Trophoblast cell (in vitro differentiated cells and primary cell): ENCODE measurements at regions not wholly inside any gene's neighbourhood (a gene's known extent, or its start where the extent isn't known, plus 50 kb on each side); places are given as distances from the start of the nearest gene placed in this dataset.
A peak's percentile ranks its signal among the peaks of the same experiment; 100 is the strongest.

Experiments used
- DNase-seq, 2 donors: peaks; one replicate each; pipeline ENCODE4 v3.0.0-alpha.2; 2016
- H2AFZ ChIP-seq: 2 replicates; pipeline ENCODE4 v1.6.1; 2013; ENCODE audit warnings: low read length, moderate library complexity, mild to moderate bottlenecking; ENCODE audit not compliant: insufficient read depth, poor library complexity
- H2AK5ac ChIP-seq: 2 replicates; pipeline ENCODE4 v1.6.1; 2013; ENCODE audit warnings: mild to moderate bottlenecking, low read length
- H2BK120ac ChIP-seq: 2 replicates; pipeline ENCODE4 v1.6.1; 2013; ENCODE audit warnings: low read length, mild to moderate bottlenecking, moderate library complexity; ENCODE audit not compliant: insufficient read depth, poor library complexity
- H2BK12ac ChIP-seq: 2 replicates; pipeline ENCODE4 v1.6.1; 2013; ENCODE audit warnings: mild to moderate bottlenecking, low read length, moderate library complexity
- H2BK5ac ChIP-seq: 2 replicates; pipeline ENCODE4 v1.6.1; 2013; ENCODE audit warnings: low read length, low read depth, moderate library complexity, mild to moderate bottlenecking; ENCODE audit not compliant: poor library complexity
- H3K14ac ChIP-seq: 2 replicates; pipeline ENCODE4 v1.6.1; 2013; ENCODE audit warnings: mild to moderate bottlenecking, low read length
- H3K18ac ChIP-seq: 2 replicates; pipeline ENCODE4 v1.6.1; 2013; ENCODE audit warnings: mild to moderate bottlenecking, low read length
- H3K23ac ChIP-seq: 2 replicates; pipeline ENCODE4 v1.6.1; 2013; ENCODE audit warnings: low read length
- H3K27ac ChIP-seq: 2 replicates; pipeline ENCODE4 v1.5.1; 2013; ENCODE audit warnings: low read depth, mild to moderate bottlenecking, inconsistent platforms, low read length, moderate library complexity
- H3K27me3 ChIP-seq: 2 replicates; pipeline ENCODE4 v1.6.1; 2013; ENCODE audit warnings: inconsistent platforms, mild to moderate bottlenecking, low read length, moderate library complexity; ENCODE audit not compliant: insufficient read depth
- H3K36me3 ChIP-seq, 2 experiments: 1 replicate in 1 of 2; 2 replicates in 1 of 2; pipeline ENCODE4 v1.6.1; 2013; ENCODE audit warnings: low read length in 2 of 2, mild to moderate bottlenecking in 2 of 2, moderate library complexity in 1 of 2; ENCODE audit not compliant: insufficient read depth in 2 of 2, control insufficient read depth in 1 of 2
- H3K4ac ChIP-seq: 2 replicates; pipeline ENCODE4 v1.6.1; 2013; ENCODE audit warnings: low read depth, mild to moderate bottlenecking, low read length, moderate library complexity
- H3K4me1 ChIP-seq, 2 experiments: 1 replicate in 1 of 2; 2 replicates in 1 of 2; pipeline ENCODE4 v1.6.1; 2013; ENCODE audit warnings: low read length in 2 of 2, mild to moderate bottlenecking in 2 of 2, moderate library complexity in 1 of 2; ENCODE audit not compliant: insufficient read depth in 2 of 2, control insufficient read depth in 1 of 2
- H3K4me2 ChIP-seq: 2 replicates; pipeline ENCODE4 v1.6.1; 2013; ENCODE audit warnings: inconsistent platforms, mild to moderate bottlenecking, low read length, moderate library complexity
- H3K4me3 ChIP-seq: 2 replicates; pipeline ENCODE4 v1.5.1; 2013; ENCODE audit warnings: mild to moderate bottlenecking, low read depth, low read length, inconsistent platforms
- H3K79me1 ChIP-seq: one replicate; pipeline ENCODE4 v1.6.1; 2013; ENCODE audit warnings: low read length
- H3K79me2 ChIP-seq: 2 replicates; pipeline ENCODE4 v1.6.1; 2013; ENCODE audit warnings: low read length, mild to moderate bottlenecking; ENCODE audit not compliant: control insufficient read depth, insufficient read depth, poor library complexity
- H3K9ac ChIP-seq: 2 replicates; pipeline ENCODE4 v1.6.1; 2013; ENCODE audit warnings: mild to moderate bottlenecking, low read length
- H3K9me3 ChIP-seq: 2 replicates; pipeline ENCODE4 v1.6.1; 2013; ENCODE audit warnings: low read depth, mild to moderate bottlenecking, control low read depth, inconsistent platforms, low read length; ENCODE audit not compliant: insufficient read depth
- H4K12ac ChIP-seq: 2 replicates; pipeline ENCODE4 v1.6.1; 2013; ENCODE audit warnings: low read depth, mild to moderate bottlenecking, low read length, moderate library complexity
- H4K8ac ChIP-seq: 2 replicates; pipeline ENCODE4 v1.6.1; 2013; ENCODE audit warnings: low read depth, mild to moderate bottlenecking, low read length, moderate library complexity
- H4K91ac ChIP-seq: one replicate; pipeline ENCODE4 v1.6.1; 2013; ENCODE audit warnings: low read depth, mild to moderate bottlenecking, low read length, moderate library complexity
- WGBS: extraction: QIAGEN DNeasy Blood & Tissue Kit; methylation state at CpG from one replicate; pipeline ENCODE4 v1.1.7; 2013; ENCODE audit warnings: missing lambda C conversion rate; ENCODE audit not compliant: insufficient read length, insufficient coverage; ENCODE audit errors: extremely low coverage; 5-methylcytosine and 5-hydroxymethylcytosine counted together

DNA sequence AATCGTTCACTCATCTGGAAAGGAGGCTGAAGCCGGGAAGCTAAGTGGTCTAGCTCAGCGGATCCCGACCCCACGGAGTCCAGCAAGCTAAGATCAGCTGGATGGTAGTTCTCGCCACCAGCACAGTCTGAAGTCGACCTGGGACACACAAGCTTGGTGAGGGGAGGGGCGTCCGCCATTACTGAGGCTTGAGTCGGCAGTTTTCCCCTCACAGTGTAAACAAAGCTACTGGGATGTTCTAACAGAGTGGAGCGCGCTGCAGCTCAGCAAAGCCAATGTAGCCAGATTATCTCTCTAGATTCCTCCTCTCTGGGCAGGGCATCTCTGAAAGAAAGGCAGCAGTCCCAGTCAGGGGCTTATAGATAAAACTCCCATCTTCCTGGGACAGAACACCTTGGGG lies 555.4 kb downstream of the BCOR start:
- no peak overlapping the region for H4K91ac ChIP-seq
- H3K27ac ChIP-seq = no peak overlapping the region
- WGBS = no CpG with 5 or more reads among the region's 12 CpGs
- no peak overlapping the region for H2BK12ac ChIP-seq
- no peak overlapping the region for H4K12ac ChIP-seq
- no peak overlapping the region for H2BK5ac ChIP-seq
- no peaks in the 10 kb centered on the region for H3K79me1 ChIP-seq
- no peaks in the 10 kb centered on the region for H3K9me3 ChIP-seq
- no peaks in the 10 kb centered on the region for H3K36me3 ChIP-seq
- no peak overlapping the region for H3K4me2 ChIP-seq
- H3K14ac ChIP-seq = no peak overlapping the region
- no peak overlapping the region for H3K4ac ChIP-seq
- H2BK120ac ChIP-seq = no peak overlapping the region
- H3K23ac ChIP-seq = no peak overlapping the region
- H4K8ac ChIP-seq = no peak overlapping the region
- no peak overlapping the region for H2AFZ ChIP-seq
- no peak for DNase-seq
- H3K27me3 ChIP-seq = no peaks in the 10 kb centered on the region
- H2AK5ac ChIP-seq = no peak overlapping the region
- H3K9ac ChIP-seq = no peak overlapping the region
- H3K79me2 ChIP-seq = no peaks in the 10 kb centered on the region
- H3K4me3 ChIP-seq = no peak overlapping the region
- no peak overlapping the region for H3K18ac ChIP-seq
- no peaks in the 10 kb centered on the region for H3K4me1 ChIP-seq

DNA sequence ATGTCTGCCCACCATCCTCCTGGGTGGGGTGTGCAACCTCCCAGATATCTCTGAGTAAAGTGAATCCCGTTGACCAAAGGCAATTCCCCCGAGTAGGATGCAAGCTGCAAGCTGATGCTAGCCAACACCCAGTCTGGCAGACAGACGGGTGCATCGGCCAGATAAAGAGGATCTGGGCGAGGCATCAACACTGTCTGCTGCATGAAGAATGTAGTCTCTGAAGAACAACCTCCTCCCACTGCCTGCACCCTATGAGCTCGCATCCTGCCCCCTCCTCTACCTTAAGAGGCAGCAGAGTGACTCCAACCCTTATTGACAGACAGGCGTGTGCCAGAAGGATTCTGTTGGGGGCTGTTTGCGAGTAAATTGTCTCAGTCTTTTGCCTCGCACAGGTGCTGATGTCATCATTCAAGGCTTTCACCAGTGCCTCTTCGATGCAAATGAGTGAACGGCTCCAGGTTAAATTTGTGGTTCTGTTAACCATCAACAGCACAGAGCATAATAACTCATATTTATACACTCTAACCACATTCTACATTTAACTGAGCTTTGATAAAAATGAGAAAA lies 546.9 kb downstream of the BCOR start:
- Histone ChIP-seq H3K27ac (no peak overlapping the region), H2BK12ac (no peak overlapping the region), H3K36me3 (no peaks in the 10 kb centered on the region), H2BK120ac (no peak overlapping the region), H4K91ac (no peak overlapping the region), H4K12ac (no peak overlapping the region), H3K4ac (no peak overlapping the region), H3K18ac (no peak overlapping the region), H4K8ac (no peak overlapping the region), H3K9me3 (no peaks in the 10 kb centered on the region), H3K79me2 (no peaks in the 10 kb centered on the region), H2AFZ (no peak overlapping the region), H3K4me2 (no peak overlapping the region), H3K4me1 (peaks cover 0 to 3% of the 10 kb centered on the region in 2 experiments), H3K9ac (no peak overlapping the region), H2BK5ac (no peak overlapping the region), H3K79me1 (no peaks in the 10 kb centered on the region), H3K23ac (no peak overlapping the region), H3K4me3 (no peak overlapping the region), H3K27me3 (no peaks in the 10 kb centered on the region), H2AK5ac (no peak overlapping the region), H3K14ac (no peak overlapping the region)
- peak in 1 of 2 donors; percentile 6 for DNase-seq
- no CpG with 5 or more reads among the region's 11 CpGs for WGBS

DNA sequence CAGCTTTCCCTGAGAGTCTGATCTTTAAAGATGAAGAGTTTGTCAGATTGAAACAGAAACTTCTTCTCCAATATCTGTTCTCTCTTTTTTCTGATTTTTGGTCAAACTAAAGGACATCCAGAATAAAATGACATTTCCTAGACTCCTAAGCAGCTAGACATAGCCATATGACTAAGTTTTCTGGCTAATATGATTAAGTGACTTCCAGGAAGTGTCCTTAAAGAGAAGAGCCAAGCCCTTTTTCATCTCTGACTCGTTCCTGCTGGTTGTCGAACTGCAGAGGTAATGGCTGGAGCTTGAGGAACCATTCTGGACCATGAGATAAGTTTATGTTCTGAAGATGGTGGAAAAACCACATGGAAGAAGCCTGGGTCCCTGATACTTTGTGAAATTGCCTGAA lies 546.0 kb downstream of the BCOR start:
- no peak overlapping the region for H3K23ac ChIP-seq
- H3K79me1 ChIP-seq = no peaks in the 10 kb centered on the region
- no peak overlapping the region for H3K27ac ChIP-seq
- no peak overlapping the region for H2BK12ac ChIP-seq
- DNase-seq = no peak
- H4K12ac ChIP-seq = no peak overlapping the region
- H3K4me3 ChIP-seq = no peak overlapping the region
- no peaks in the 10 kb centered on the region for H3K79me2 ChIP-seq
- no peaks in the 10 kb centered on the region for H3K27me3 ChIP-seq
- no peak overlapping the region for H4K91ac ChIP-seq
- H3K18ac ChIP-seq = no peak overlapping the region
- no peak overlapping the region for H3K14ac ChIP-seq
- peaks cover 0 to 3% of the 10 kb centered on the region in 2 experiments for H3K4me1 ChIP-seq
- H2BK120ac ChIP-seq = no peak overlapping the region
- no peaks in the 10 kb centered on the region for H3K9me3 ChIP-seq
- H2AK5ac ChIP-seq = no peak overlapping the region
- H3K36me3 ChIP-seq = no peaks in the 10 kb centered on the region
- no peak overlapping the region for H3K4me2 ChIP-seq
- no peak overlapping the region for H2AFZ ChIP-seq
- no peak overlapping the region for H4K8ac ChIP-seq
- WGBS = no CpG with 5 or more reads among the region's 2 CpGs
- no peak overlapping the region for H3K4ac ChIP-seq
- no peak overlapping the region for H3K9ac ChIP-seq
- H2BK5ac ChIP-seq = no peak overlapping the region

DNA sequence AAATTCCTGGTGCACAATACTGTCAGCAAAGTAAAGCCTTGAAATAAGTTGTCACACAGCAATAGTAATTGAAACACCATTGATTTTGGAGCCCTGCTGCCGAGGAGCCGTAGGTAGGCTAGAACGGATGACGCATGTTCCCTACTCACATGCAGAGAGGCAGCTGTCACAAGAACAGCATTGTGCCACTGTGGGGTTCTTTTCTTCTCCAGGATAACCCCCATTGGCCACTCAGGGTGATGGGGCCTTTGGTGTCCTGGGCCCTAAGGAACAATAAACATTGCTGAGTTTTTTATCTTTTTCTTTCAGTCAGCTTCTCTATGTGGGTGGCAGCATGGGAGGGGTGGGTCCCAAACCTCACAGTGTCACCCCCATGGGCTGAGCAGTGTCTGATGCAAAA lies 542.3 kb downstream of the BCOR start:
- Histone ChIP-seq H4K12ac (no peak overlapping the region), H3K4me1 (peaks cover 0 to 3% of the 10 kb centered on the region in 2 experiments), H2BK5ac (no peak overlapping the region), H3K79me2 (no peaks in the 10 kb centered on the region), H3K9me3 (no peaks in the 10 kb centered on the region), H3K27me3 (no peaks in the 10 kb centered on the region), H3K18ac (no peak overlapping the region), H2AK5ac (no peak overlapping the region), H3K36me3 (no peaks in the 10 kb centered on the region), H3K27ac (no peak overlapping the region), H2BK120ac (no peak overlapping the region), H3K23ac (no peak overlapping the region), H2AFZ (no peak overlapping the region), H3K9ac (no peak overlapping the region), H4K91ac (no peak overlapping the region), H3K4me2 (no peak overlapping the region), H3K79me1 (no peaks in the 10 kb centered on the region), H4K8ac (no peak overlapping the region), H3K4me3 (no peak overlapping the region), H3K4ac (no peak overlapping the region), H2BK12ac (no peak overlapping the region), H3K14ac (no peak overlapping the region)
- DNase-seq = no peak
- no CpG with 5 or more reads among the region's 4 CpGs for WGBS
